HG03060 (cell line): ENCODE measurements at regions not wholly inside any gene's neighbourhood (a gene's known extent, or its start where the extent isn't known, plus 50 kb on each side); places are given as distances from the start of the nearest gene placed in this dataset.
"Not testable (repeated sequence)": the region's sequence is repeated elsewhere in the genome, so short reads cannot be mapped to it uniquely, and the experiment has no call there.

Experiments
- ATAC-seq: cut with Tn5 transposase; IDR thresholded peaks from one replicate; pipeline ENCODE4 v1.9.1; 2021; ENCODE audit warnings: low read depth, moderate number of reproducible peaks; ENCODE audit not compliant: unreplicated experiment

- ATAC-seq, result no peak
Observed at GRCh38 chr9:106038266-106039001, 344.1 kb downstream of the TMEM38B start.

GRCh38 chr9:106039151-106039935 is 345.0 kb downstream of the TMEM38B start:
- ATAC-seq, result no peak

DNA sequence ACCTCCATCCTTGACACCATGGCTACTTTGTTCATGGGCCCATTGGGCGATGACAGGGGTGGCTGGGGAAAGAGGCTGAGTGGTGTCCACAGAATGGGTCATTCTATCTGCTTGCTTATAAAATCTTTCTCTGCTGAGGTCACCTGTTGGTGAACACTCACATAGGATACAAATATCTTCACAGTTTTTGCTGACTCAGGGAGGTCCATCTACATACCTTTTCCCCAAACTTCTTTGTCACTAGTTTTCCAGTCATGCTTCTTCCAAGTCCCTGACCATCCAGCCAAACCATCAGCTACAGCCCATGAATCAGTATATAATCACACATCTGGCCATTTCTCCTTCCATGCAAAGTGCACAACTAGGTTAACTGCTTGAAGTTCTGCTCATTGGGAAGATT is 347.6 kb downstream of the TMEM38B start:
- not testable (repeated sequence) for ATAC-seq

DNA sequence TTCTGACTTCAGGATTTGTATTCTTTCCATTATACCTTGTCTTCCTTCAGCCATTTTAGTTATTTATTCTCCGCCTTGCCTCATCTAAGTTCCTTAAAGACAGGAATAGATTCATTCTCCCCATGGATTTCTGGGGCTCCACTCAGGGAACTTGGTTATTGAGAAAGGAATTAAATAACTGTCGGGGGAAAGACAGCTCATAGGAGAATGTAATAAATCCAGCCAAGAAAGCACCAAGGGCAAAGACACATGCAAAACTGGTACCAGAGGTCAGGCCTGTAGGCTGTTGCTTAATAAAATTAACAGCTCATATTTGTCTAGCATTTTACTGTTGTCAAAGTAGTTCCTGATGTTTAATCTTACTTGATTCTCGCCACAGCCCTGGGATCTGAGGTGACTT is 357.2 kb downstream of the TMEM38B start:
- ATAC-seq, result no peak

DNA sequence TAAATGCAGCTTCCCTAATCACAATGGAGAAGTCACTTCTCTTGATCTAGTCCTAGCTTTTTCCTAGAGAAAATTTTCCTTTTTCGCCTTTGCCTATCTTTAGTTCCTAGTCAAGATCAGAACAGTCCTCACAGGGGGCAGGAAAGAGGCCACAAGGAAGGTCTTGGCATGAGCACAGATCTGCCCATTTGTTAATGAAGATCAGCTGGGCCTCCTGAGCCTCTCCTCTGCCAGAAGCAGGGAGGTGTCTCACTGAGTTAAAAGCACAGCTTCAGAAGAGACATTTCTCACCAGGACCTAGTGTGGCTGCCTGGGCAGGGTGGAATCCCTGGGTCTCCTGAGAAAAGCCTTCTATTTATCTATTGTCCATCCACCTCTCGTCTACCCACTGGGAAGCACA is 357.8 kb downstream of the TMEM38B start:
- ATAC-seq, result no peak

DNA sequence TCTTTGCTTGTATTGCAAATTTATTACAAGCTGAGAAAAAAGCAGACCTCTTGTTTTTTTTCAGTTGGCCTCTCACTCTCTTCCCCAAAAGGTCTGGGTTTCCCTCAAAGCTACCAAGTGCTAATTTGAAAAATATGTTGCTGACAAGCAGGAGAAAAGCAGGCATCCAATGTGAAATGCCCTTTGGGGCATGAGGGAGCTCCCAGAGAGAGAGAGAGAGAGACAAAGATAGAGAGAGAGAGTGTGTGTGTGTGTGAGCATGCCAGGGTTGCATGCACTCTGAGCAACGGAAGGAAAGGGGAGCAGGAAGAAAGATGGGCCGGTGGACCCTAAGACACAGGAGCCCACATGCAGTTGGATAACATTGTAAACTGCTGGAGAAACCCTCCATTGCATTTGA is 358.4 kb downstream of the TMEM38B start:
- no peak for ATAC-seq

GRCh38 chr9:106056328-106056727 is 362.0 kb downstream of the TMEM38B start:
- ATAC-seq, result no peak

GRCh38 chr9:106058460-106058859 is 364.1 kb downstream of the TMEM38B start:
- no peak for ATAC-seq

- no peak for ATAC-seq
Observed at GRCh38 chr9:106059886-106060285, 365.5 kb downstream of the TMEM38B start.

DNA sequence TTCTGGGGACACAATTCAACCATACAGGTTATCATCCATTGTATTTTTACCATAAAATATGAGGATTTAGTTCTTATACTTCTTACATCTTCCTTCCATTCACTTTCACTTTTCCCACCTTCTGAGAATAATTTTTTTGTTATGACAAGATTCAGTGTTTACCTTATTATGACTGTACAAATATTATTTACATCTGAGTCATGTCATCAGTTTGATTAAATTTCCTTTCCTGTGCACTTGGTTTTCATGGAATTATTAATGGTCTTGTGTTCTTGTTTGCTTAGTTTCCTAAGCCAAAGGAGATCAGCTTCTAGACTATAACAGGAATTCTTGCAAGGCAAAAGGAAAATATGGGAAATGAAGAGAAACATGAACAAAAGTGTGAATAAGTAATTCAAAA is 366.5 kb downstream of the TMEM38B start:
- ATAC-seq, result no peak

DNA sequence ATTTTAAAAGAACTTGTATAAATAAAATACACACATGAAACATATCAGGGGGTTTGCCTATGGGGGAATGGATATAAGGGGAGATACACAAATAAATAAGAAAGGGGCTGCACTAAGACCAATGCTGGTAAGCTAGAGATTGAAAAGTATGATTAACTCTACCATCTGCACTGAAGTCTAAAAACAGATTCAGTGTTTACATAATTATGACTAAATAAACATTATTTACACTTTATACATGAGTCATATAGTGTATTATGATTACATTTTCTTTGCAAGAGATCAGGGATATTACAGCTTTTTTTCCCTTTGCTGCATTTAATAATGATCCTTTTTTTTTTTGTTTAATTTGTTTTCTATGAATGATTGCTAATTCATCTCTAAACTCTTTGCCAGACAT is 367.9 kb downstream of the TMEM38B start:
- ATAC-seq, result no peak

DNA sequence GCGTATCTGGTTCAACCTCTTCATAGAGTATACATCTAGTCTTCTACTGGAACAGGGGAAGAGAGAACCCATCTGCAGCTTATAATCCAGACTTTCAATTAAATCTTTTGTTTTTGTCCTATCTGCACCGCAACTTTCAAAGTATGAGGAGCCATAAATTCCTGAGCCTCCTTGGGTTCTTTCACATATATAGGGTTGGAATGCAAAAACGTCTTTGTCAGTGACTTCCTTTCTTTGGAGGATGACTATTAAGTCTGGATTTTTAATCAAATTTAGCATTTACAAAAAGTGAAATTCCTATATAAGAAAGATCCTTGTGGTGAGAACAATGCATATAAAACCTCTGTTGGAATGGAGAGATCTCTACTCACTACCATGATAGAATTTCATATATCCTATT is 370.8 kb downstream of the TMEM38B start:
- no peak for ATAC-seq

- ATAC-seq, result no peak
Observed at GRCh38 chr9:106065579-106066214, 371.4 kb downstream of the TMEM38B start.

DNA sequence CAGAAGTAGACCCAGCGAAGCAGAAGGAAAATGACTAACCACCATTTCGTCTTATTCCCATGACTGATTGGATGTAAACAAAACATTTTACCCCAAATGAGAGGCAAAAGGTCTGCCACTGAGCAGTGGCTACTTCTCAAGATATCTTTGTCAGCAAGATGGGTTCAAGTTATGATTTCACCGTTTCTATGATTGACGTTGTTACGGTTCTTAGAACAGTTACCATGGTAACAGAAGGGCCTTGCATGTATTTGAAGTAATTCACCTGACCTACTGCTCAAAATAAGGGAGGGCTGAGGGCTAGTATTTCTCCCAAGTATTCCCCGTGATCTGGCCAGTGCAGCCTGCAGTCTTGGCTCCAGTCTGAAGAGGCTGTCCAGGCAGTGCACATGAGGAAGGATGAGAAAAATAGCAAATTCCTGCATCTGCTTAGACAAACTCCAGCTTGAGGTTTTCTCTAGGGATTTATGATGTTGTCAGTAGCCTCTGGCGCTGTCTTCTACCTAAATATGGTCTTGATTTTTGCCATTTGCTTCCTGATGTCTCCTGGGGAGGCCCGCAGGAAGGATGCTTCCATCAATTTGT is 372.7 kb downstream of the TMEM38B start:
- no peak for ATAC-seq

DNA sequence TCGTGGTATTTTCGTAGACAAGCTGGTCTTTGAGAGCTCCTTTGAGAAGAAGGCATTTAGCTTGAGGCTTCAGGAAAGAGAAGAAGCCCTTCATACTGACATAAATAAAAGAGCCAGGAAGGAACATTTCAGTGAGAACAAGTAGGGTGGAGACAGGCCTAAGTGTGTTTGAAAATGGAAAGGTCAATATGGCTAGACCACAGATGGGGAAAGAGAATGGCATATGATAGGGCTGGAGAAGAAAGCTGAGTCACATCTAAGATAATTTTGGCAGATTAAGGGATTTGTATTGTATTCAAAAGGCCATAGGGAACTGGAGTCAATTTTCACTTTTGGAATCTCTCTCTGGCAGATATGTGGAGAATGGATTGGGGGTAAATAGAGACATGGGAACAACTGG is 374.9 kb downstream of the TMEM38B start:
- ATAC-seq, result no peak

- no peak for ATAC-seq
Observed at GRCh38 chr9:106072421-106072820, 378.1 kb downstream of the TMEM38B start.

- ATAC-seq, result no peak
Observed at GRCh38 chr9:106074006-106074405, 379.7 kb downstream of the TMEM38B start.

- ATAC-seq, result no peak
Observed at GRCh38 chr9:106075236-106075959, 381.1 kb downstream of the TMEM38B start.

GRCh38 chr9:106075960-106076327 is 381.6 kb downstream of the TMEM38B start:
- no peak for ATAC-seq

DNA sequence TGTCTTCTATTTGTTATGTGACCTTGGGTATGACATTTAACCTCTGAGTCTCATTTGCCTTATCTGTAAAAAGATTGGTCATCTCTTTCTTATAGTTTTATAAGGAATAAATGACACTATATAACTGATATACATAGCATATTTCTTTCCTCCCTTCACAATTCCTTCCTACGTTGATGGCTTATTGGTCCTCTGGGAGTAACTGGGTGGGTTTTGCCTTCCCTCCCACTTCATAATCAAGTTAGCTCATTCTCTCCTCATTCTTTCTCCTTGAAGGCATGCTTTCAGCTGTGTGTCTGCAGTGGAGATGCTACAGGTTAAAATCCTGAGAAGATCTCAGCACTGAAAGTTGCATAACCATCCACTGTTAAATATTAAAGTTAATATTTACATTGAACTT is 382.4 kb downstream of the TMEM38B start:
- ATAC-seq, result no peak

DNA sequence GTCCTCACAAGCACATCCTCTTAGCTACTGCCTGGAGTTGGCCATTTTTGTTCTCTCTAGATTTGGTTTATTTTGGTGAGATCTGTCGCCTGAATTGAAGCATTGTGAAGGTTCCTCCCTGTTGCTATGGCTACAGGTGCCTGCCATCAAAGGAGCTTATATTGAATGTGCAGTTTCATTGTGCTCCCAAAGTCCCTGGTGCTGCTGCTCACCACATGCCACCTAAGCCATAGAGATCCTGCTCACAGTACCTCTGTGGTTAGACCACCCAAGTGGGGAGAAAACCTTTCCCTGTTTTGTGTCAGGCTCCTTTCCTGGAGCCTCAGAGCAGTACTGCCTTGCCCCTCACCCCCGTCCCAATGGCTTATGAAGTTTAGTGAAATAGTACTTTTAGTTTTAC is 383.4 kb downstream of the TMEM38B start:
- ATAC-seq, result no peak
